HEK293 (cell line): ENCODE measurements at regions not wholly inside any gene's neighbourhood (a gene's known extent, or its start where the extent isn't known, plus 50 kb on each side); places are given as distances from the start of the nearest gene placed in this dataset.

Experiments
- CTCF ChIA-PET: fragments of 350-600 bp; formaldehyde crosslinking; extraction: SDS; loops from one replicate; lab custom pipeline; 2021; ENCODE audit warnings: antibody characterized with exemption; lab: Yijun Ruan, JAX
- POLR2A ChIA-PET: fragments of 300-600 bp; formaldehyde crosslinking; extraction: SDS; loops from one replicate; lab custom pipeline; 2020; ENCODE audit warnings: antibody characterized with exemption, inconsistent platforms; lab: Yijun Ruan, JAX
- H3K27ac ChIP-seq: fragments of 200-500 bp; sonication (Bioruptor generic); 2 replicates; pipeline ENCODE4 v1.5.1; 2014; ENCODE audit warnings: low read depth, low read length, control low read depth, inconsistent platforms; ENCODE audit errors: extremely low read depth
- H3K36me3 ChIP-seq, 2 experiments: fragments of 200-500 bp in 1 of 2; sonication (Bioruptor generic) in 1 of 2; 1 replicate in 1 of 2; 2 replicates in 1 of 2; pipeline ENCODE4 v1.5.1; 2014 to 2017; ENCODE audit warnings: inconsistent platforms in 2 of 2, low read length in 2 of 2; ENCODE audit not compliant: control insufficient read depth in 2 of 2, insufficient read depth in 1 of 2
- H3K4me1 ChIP-seq: fragments of 200-500 bp; sonication (Bioruptor generic); 2 replicates; pipeline ENCODE4 v1.5.1; 2014; ENCODE audit warnings: mild to moderate bottlenecking, low read length, inconsistent platforms; ENCODE audit not compliant: control insufficient read depth, insufficient read depth
- H3K4me3 ChIP-seq: 2 replicates; pipeline ENCODE4 v1.5.1; 2011; ENCODE audit warnings: low read depth, mild to moderate bottlenecking, control low read depth, low read length, moderate library complexity
- H3K9me3 ChIP-seq: fragments of 200-500 bp; sonication (Bioruptor generic); 2 replicates; pipeline ENCODE4 v1.5.1; 2014; ENCODE audit warnings: low read depth, low read length, inconsistent platforms; ENCODE audit not compliant: control insufficient read depth, insufficient read depth
- BCL6B ChIP-seq: fragments of 450-650 bp; formaldehyde crosslinking; IDR thresholded peaks from 2 replicates; pipeline ENCODE4 v1.5.1; 2017; ENCODE audit warnings: missing biosample characterization, missing genetic modification characterization
- OSR2 ChIP-seq: fragments of 450-650 bp; formaldehyde crosslinking; IDR thresholded peaks from 2 replicates; pipeline ENCODE4 v1.5.1; 2016; ENCODE audit warnings: missing biosample characterization, missing genetic modification characterization
- PRDM10 ChIP-seq: fragments of 450-650 bp; formaldehyde crosslinking; IDR thresholded peaks from 2 replicates; pipeline ENCODE4 v1.5.1; 2016; ENCODE audit warnings: missing biosample characterization, missing genetic modification characterization
- RBAK ChIP-seq: fragments of 450-650 bp; formaldehyde crosslinking; IDR thresholded peaks from 2 replicates; pipeline ENCODE4 v1.5.1; 2016; ENCODE audit warnings: missing biosample characterization, missing genetic modification characterization
- REPIN1 ChIP-seq: fragments of 450-650 bp; formaldehyde crosslinking; IDR thresholded peaks from 2 replicates; pipeline ENCODE4 v1.5.1; 2017; ENCODE audit warnings: missing biosample characterization, missing genetic modification characterization, low read depth
- SP3 ChIP-seq: fragments of 450-650 bp; formaldehyde crosslinking; IDR thresholded peaks from 2 replicates; pipeline ENCODE4 v1.5.1; 2016; ENCODE audit warnings: missing biosample characterization, missing genetic modification characterization
- ZNF121 ChIP-seq: fragments of 450-650 bp; formaldehyde crosslinking; IDR thresholded peaks from 2 replicates; pipeline ENCODE4 v1.5.1; 2016; ENCODE audit warnings: missing biosample characterization, missing genetic modification characterization
- ZNF148 ChIP-seq: fragments of 450-650 bp; formaldehyde crosslinking; IDR thresholded peaks from 2 replicates; pipeline ENCODE4 v1.5.0; 2017; ENCODE audit warnings: missing biosample characterization, missing genetic modification characterization, borderline replicate concordance
- ZNF16 ChIP-seq: fragments of 450-650 bp; formaldehyde crosslinking; IDR thresholded peaks from 2 replicates; pipeline ENCODE4 v1.5.1; 2016; ENCODE audit warnings: low read depth, missing biosample characterization, missing genetic modification characterization
- ZNF169 ChIP-seq: fragments of 450-650 bp; formaldehyde crosslinking; IDR thresholded peaks from 2 replicates; pipeline ENCODE4 v1.5.1; 2016; ENCODE audit warnings: missing biosample characterization, missing genetic modification characterization
- ZNF18 ChIP-seq: fragments of 450-650 bp; formaldehyde crosslinking; IDR thresholded peaks from 2 replicates; pipeline ENCODE4 v1.5.1; 2016; ENCODE audit warnings: missing biosample characterization, missing genetic modification characterization
- ZNF239 ChIP-seq: fragments of 450-650 bp; formaldehyde crosslinking; IDR thresholded peaks from 2 replicates; pipeline ENCODE4 v1.5.1; 2016; ENCODE audit warnings: missing biosample characterization, missing genetic modification characterization
- ZNF311 ChIP-seq: fragments of 450-650 bp; formaldehyde crosslinking; IDR thresholded peaks from 2 replicates; pipeline ENCODE4 v1.5.1; 2017; ENCODE audit warnings: missing biosample characterization, missing genetic modification characterization, borderline replicate concordance
- ZNF366 ChIP-seq: fragments of 450-650 bp; formaldehyde crosslinking; conservative IDR thresholded peaks from 2 replicates; pipeline ENCODE4 v1.5.1; 2016; ENCODE audit warnings: missing biosample characterization, missing genetic modification characterization
- ZNF423 ChIP-seq: fragments of 450-650 bp; formaldehyde crosslinking; IDR thresholded peaks from 2 replicates; pipeline ENCODE4 v1.5.1; 2016; ENCODE audit warnings: missing biosample characterization, missing genetic modification characterization
- ZNF571 ChIP-seq: fragments of 450-650 bp; formaldehyde crosslinking; IDR thresholded peaks from 2 replicates; pipeline ENCODE4 v1.5.0; 2017; ENCODE audit warnings: missing biosample characterization, missing genetic modification characterization
- ZNF600 ChIP-seq: fragments of 450-650 bp; formaldehyde crosslinking; IDR thresholded peaks from 2 replicates; pipeline ENCODE4 v1.5.1; 2016; ENCODE audit warnings: missing biosample characterization, missing genetic modification characterization
- ZNF645 ChIP-seq: fragments of 450-650 bp; formaldehyde crosslinking; IDR thresholded peaks from 2 replicates; pipeline ENCODE4; 2016; ENCODE audit warnings: missing biosample characterization, missing genetic modification characterization
- ZNF837 ChIP-seq: fragments of 450-650 bp; formaldehyde crosslinking; IDR thresholded peaks from 2 replicates; pipeline ENCODE4 v1.5.1; 2016; ENCODE audit warnings: missing biosample characterization, missing genetic modification characterization
- ZSCAN4 ChIP-seq: fragments of 450-650 bp; formaldehyde crosslinking; IDR thresholded peaks from 2 replicates; pipeline ENCODE4 v1.5.1; 2017; ENCODE audit warnings: missing biosample characterization, missing genetic modification characterization

- Histone ChIP-seq H3K27ac (no peak overlapping the region), H3K36me3 (no peaks in the 10 kb centered on the region), H3K4me3 (no peak overlapping the region), H3K9me3 (no peaks in the 10 kb centered on the region), H3K4me1 (no peaks in the 10 kb centered on the region; the same call in 1 of the 2 replicates)
- ChIA-PET CTCF (interaction anchor here (0.9 to 1.2 kb wide), 2 partner anchors 19 to 493 kb away, joined by 3 to 4 read pairs; no protein-coding TSS in a partner anchor), POLR2A (no interaction called here)
- TF ChIP-seq ZNF366 (tag by site-specific recombination), result no peak
- TF ChIP-seq ZNF571 (tag by site-specific recombination), result no peak
- TF ChIP-seq ZNF600 (tag by site-specific recombination), result no peak
- TF ChIP-seq ZNF169 (tag by site-specific recombination), result no peak
- TF ChIP-seq ZNF16 (tag by site-specific recombination), result no peak
- TF ChIP-seq RBAK (tag by site-specific recombination), result no peak
- TF ChIP-seq ZNF239, result no peak
- no peak for TF ChIP-seq ZNF837 (tag by site-specific recombination)
- no peak for TF ChIP-seq OSR2
- TF ChIP-seq ZSCAN4 (tag by site-specific recombination), result no peak
- TF ChIP-seq ZNF18 (tag by site-specific recombination), result no peak
- TF ChIP-seq ZNF645 (tag by site-specific recombination), result no peak
- no peak for TF ChIP-seq PRDM10 (tag by site-specific recombination)
- TF ChIP-seq ZNF311 (tag by site-specific recombination), result no peak
- no peak for TF ChIP-seq BCL6B (tag by site-specific recombination)
- TF ChIP-seq ZNF148 (tag by site-specific recombination), result no peak
- no peak for TF ChIP-seq REPIN1 (tag by site-specific recombination)
- no peak for TF ChIP-seq ZNF423 (tag by site-specific recombination)
- no peak for TF ChIP-seq SP3
- TF ChIP-seq ZNF121 (tag by site-specific recombination), result no peak
Observed at GRCh38 chr20:57043091-57043490, 223.3 kb downstream of the BMP7 start.
